Stimulated activated CD4-positive, alpha-beta T cell treated with anti-CD3 and anti-CD28 coated beads, TNF-alpha, amount 100 ng/mL, for 48 hours (primary cell): ENCODE measurements at regions not wholly inside any gene's neighbourhood (a gene's known extent, or its start where the extent isn't known, plus 50 kb on each side); places are given as distances from the start of the nearest gene placed in this dataset.

Experiments used
- DNase-seq, 3 donors: peaks; one replicate each; pipeline ENCODE4 v3.0.0-alpha.2; 2020; ENCODE audit warnings: low read depth in 3 of 3

DNA sequence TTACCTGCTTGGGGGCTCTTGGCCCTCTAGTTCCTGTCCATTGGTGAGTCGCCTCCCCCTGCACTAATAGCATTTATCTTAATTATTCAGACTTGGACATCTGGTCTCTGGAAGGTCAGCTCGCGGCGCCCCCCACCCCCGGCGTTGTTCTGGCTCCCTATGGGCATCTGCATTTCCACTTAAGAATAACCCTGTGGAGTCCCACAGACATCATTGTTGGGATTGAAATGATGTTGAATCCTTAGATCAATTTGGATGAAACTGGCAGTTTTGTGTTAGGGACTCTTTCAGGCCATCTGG is 313.8 kb upstream of the HS6ST1 start:
- no peak for DNase-seq

- no peak for DNase-seq
Measured at GRCh38 chr2:128633501-128633900, 314.8 kb upstream of the HS6ST1 start.

- DNase-seq: no peak
Measured at GRCh38 chr2:128635361-128635900, 316.8 kb upstream of the HS6ST1 start.

DNA sequence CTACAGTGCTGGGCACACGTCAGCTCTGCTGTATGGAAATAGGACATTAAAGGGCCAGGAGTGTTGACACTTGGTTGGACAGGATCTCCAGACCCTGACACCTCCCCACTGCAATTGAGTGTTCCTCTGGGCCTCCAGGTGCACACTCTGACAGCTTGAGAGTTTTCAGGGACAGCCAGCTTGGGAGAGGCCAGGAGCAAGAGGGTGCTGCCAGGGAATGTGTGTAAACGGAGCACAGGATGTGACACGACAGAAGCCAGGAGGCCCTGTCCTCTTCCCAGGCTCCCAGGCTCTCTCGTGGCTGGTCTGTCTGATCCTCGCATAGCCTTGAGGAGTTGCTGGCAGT is 318.1 kb upstream of the HS6ST1 start:
- no peak for DNase-seq

DNA sequence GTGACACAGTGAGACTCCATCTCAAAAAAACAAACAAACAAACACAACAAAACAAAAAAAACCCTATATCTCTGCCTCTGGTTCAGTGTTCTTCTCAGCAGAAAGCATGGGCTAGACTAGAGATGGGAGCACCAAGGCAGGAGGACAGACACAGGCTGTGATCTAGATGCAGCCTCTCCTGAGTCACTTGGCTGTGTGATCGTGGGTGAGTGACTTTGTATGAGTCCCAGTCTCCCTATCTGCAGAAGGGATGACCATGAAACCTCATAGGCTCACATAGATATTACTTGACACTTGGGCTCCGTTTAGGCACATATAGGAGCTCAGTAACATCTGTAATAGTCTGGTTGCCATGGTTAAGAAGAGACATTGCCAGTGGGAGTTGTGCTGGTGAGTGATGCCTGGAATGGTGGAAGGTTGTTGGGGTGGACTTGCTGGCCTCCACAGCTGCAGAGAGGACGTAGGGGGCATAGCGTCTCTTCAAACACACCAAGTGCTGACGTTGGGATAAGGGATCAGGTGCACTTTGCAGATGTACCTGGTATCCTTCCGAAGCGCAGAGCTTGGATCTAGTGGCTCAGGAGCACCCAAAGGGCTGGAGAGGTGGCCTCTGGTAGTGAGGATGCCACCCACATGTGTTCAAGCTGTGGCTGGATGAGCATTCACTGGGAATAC is 318.9 kb upstream of the HS6ST1 start:
- no peak for DNase-seq

DNA sequence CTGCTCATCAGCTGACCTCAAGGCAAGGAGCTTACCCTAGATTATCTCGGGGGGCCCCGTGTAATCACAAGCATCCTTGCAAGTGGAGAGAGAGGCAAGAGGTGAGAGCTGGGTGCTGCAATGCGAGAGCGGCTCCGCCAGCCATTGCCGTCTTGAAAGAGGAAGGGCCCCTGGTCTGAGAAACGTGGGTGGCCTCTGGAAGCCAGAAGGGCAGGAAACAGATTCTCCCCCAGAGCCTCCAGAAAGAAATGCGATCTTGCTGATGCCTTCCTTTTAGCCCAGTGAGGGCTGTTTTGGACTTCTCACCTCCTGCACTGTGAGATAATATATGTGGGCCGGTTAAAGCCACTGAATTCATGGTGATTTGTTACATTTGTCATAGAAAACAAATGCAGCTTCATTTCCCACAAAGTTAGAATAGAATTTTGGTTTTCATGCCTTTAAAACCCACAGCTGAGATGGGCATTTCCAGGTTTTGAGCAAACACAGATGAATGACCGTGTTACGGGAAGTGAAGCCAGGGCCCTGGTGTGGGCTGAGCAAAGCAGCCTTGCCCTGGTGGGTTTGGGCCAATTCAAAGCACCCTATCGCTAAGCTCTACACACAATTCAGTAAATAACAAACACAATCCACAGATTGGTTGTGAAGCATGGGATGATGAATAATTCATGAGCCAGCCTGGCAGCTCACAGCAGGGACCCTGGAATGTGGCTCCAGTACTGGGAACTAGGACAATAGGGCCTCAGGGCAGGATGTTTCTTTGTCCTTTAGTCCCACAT is 319.9 kb upstream of the HS6ST1 start:
- no peak for DNase-seq

DNA sequence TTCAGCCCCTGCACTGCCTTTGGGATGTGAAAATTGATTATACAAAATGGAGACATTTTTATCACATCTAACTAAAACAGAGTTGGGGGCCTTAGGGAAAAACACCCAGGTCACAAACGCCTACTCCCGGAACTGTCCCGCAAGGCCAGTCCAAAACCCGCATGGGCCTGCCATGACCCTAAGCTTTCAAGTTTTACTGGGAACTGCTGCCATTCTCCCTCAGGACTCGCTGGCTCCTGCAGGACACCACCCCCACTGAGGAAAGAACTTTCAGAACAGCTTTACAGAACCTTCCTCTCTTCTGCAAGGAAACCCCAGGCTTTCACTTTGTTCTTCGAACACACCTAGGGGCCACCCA is 320.4 kb upstream of the HS6ST1 start:
- DNase-seq: no peak

DNA sequence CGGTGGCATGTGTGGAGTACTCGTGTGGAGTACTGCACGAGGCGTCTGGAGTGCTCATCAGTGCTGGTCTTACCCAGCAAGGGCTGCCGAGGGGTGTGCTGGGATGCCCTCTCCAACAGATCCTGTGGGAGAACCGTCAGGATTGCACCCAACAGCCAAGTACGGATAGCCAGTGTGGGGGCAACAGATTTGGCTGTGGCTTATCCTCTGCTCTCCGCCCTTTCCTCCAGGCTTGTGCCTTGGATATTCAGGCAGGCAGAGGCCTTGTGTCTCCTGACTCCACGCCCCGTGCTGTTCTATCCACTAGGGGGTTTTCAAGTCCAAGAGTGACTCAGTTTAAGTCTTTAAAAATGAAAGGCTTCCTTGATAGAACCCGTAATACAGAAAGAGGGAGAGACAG is 321.0 kb upstream of the HS6ST1 start:
- DNase-seq: no peak

DNA sequence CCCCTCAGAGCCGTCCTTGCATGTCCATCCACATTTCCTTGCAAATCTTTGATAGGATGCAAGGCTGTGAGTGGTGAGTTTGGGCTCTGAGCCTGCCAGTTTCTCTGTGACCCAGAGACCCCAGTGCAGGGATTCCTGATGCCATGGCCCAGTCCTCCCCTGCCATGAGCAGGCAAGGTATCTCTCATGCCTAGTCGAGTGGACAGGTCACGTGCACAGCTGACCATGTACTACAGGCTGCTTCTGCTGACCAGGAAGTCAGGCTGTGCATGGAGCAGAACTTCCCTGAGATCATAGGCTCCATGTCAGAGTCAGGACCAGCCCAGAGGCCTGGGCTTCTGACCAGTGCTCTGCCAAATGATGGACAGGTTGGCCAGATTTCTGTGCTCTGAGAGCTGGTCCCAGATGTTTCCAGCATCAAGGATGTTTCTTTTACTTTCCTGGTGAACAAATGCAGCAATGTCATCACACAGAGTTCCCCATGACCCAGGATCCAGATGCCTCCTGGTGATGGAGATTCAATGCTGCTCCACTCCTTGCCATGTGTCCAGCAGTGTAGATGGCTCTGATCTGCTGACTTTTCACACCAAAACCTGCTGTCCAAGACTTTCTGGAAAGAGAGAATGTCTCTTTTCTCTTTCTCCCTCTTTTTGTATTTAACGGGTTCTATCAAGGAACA is 321.6 kb upstream of the HS6ST1 start:
- no peak for DNase-seq

- no peak for DNase-seq
Measured at GRCh38 chr2:128640845-128641360, 322.2 kb upstream of the HS6ST1 start.

GRCh38 chr2:128641421-128642080 is 322.9 kb upstream of the HS6ST1 start:
- no peak for DNase-seq

GRCh38 chr2:128642316-128642715 is 323.6 kb upstream of the HS6ST1 start:
- DNase-seq: no peak

GRCh38 chr2:128642821-128643220 is 324.2 kb upstream of the HS6ST1 start:
- no peak for DNase-seq

GRCh38 chr2:128643221-128644065 is 324.8 kb upstream of the HS6ST1 start:
- no peak for DNase-seq

DNA sequence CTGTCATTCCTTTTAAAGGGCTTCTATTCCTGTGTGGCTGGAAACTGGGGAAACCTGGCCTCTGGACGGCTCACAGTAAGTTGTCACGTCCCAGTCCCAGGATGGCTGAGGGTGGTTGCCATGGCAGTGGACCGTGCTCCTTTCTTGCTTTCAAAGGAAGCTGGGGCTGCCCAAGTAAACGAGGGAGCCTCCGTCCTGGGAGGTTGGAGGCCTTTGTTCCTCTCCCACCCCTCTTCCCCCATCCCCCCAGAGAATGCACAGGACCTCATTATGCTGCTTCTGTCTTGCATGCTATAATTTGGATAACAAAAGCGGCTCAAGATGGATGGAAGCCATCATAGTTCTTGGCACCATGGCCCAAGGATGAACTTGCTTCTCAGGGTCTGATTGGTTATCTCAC is 325.5 kb upstream of the HS6ST1 start:
- DNase-seq: no peak

- no peak for DNase-seq
Measured at GRCh38 chr2:128644718-128645256, 326.1 kb upstream of the HS6ST1 start.

DNA sequence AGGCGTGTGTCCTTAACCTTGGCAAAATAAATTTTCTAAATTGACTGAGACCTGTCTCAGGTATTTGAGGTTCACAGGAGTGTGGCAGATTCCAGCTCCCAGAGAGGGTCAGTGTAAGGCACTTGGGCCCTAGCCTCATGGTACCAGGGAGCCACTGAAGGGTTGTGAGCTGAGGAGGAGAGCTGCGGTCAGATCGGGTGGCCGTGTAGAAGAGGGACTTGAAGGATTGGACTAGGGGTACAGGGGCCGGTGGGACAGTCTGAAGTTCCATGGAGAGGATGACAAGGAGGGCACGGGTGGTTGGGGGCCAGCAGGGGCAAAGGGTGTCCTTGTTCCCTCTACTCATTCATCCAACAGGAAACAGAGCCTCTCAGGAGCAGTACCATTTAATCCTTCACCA is 327.0 kb upstream of the HS6ST1 start:
- no peak for DNase-seq

DNA sequence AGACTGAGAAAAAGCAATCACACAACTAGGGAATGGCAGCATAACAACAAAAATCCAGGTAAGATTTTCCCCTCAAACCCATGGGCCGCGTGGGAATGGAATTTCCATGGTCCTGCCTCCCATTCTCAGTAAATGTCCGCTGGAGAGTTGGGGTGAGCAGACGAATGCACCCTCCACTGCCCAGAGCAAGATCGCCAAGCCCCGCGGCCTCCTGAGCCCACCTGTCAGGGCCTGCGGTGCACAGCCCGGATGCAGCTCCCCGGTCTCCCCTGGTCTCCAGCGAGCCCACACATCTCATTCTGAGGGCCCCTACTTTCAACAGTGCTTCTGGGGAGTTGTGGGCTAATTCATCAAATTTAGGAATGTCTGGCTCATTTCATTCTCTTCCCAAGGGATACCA is 327.4 kb upstream of the HS6ST1 start:
- no peak for DNase-seq

- no peak for DNase-seq
Measured at GRCh38 chr2:128646691-128647090, 328.0 kb upstream of the HS6ST1 start.

DNA sequence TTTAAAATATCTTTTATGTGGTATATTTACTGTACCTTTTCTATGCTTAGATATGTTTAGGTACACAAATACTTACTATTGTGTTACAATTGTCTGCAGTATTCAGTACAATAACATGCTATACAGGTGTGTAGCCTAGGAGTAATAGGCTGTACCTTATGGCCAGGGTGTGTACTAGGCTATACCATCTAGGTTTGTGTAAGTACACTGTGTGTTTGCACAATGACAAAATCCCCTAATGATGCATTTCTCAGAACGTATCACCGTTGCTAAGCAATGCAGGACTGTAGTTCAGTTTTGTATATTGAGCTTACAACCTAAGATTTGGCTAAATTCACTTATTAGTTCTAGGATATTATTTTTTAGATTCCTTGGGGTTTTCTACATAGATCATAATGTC is 332.3 kb upstream of the HS6ST1 start:
- no peak for DNase-seq

DNA sequence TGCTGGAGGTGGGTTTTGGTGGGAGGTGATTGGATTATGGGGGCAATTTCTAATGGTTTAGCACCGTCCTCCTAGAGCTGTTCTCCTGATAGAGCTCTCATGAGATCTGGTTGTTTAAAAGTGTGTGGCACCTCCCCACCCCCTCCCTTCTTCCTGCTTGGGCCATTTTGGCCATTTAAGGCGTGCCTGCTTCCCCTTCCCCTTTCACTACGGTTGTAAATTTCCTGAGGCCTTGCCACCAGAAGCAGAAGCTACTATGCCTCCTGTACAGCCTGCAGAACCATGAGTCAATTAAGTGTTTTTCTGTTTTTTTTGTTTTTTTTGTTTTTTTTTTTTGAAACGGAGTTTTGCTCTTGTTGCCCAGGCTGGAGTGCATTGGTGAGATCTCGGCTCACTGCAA is 335.7 kb upstream of the HS6ST1 start:
- no peak for DNase-seq
